Activated CD8-positive, alpha-beta memory T cell treated with anti-CD3 and anti-CD28 coated beads, Interleukin-2, amount 50 U/mL, for 48 hours (primary cell): ENCODE measurements at regions not wholly inside any gene's neighbourhood (a gene's known extent, or its start where the extent isn't known, plus 50 kb on each side); places are given as distances from the start of the nearest gene placed in this dataset.
A peak's percentile ranks its signal among the peaks of the same experiment; 100 is the strongest.

Experiments used
- DNase-seq: peaks from one replicate; pipeline ENCODE4 v3.0.0-alpha.2; 2020

- no peak for DNase-seq
Observed at GRCh38 chr10:110355141-110355831, 50.6 kb upstream of the SMNDC1 start.

GRCh38 chr10:110355922-110356627 lies 51.4 kb upstream of the SMNDC1 start:
- DNase-seq: no peak

- DNase-seq: peak; percentile 77
Observed at GRCh38 chr10:110356628-110357245, 52.0 kb upstream of the SMNDC1 start.

GRCh38 chr10:110357252-110357780 lies 52.6 kb upstream of the SMNDC1 start:
- DNase-seq: peak; percentile 73

- no peak for DNase-seq
Observed at GRCh38 chr10:110357871-110358270, 53.2 kb upstream of the SMNDC1 start.

GRCh38 chr10:110358278-110358677 lies 53.6 kb upstream of the SMNDC1 start:
- no peak for DNase-seq

GRCh38 chr10:110358869-110359629 lies 54.3 kb upstream of the SMNDC1 start:
- DNase-seq: no peak

GRCh38 chr10:110360857-110361474 lies 56.2 kb upstream of the SMNDC1 start:
- DNase-seq: no peak

GRCh38 chr10:110361800-110362456 lies 57.2 kb upstream of the SMNDC1 start:
- no peak for DNase-seq

- DNase-seq: no peak
Observed at GRCh38 chr10:110363572-110364411, 59.1 kb upstream of the SMNDC1 start.

GRCh38 chr10:110364531-110364937 lies 59.8 kb upstream of the SMNDC1 start:
- no peak for DNase-seq

GRCh38 chr10:110365356-110366143 lies 60.8 kb upstream of the SMNDC1 start:
- no peak for DNase-seq

GRCh38 chr10:110366635-110367034 lies 61.9 kb upstream of the SMNDC1 start:
- no peak for DNase-seq

- DNase-seq: no peak
Observed at GRCh38 chr10:110368002-110368401, 63.3 kb upstream of the SMNDC1 start.

GRCh38 chr10:110368556-110368955 lies 63.8 kb upstream of the SMNDC1 start:
- DNase-seq: no peak

- no peak for DNase-seq
Observed at GRCh38 chr10:110370006-110370405, 65.3 kb upstream of the SMNDC1 start.

- no peak for DNase-seq
Observed at GRCh38 chr10:110372656-110373055, 67.9 kb upstream of the SMNDC1 start.

GRCh38 chr10:110373059-110373458 lies 68.3 kb upstream of the SMNDC1 start:
- no peak for DNase-seq

- no peak for DNase-seq
Observed at GRCh38 chr10:110373857-110374654, 69.3 kb upstream of the SMNDC1 start.
